ENCODE measurements at regions not wholly inside any gene's neighbourhood (a gene's known extent, or its start where the extent isn't known, plus 50 kb on each side); places are given as distances from the start of the nearest gene placed in this dataset.

- no peak for DNase-seq
Measured at GRCh38 chr5:110150199-110150598, 460.5 kb downstream of the MAN2A1 start.

GRCh38 chr5:110159202-110159601 lies 469.5 kb downstream of the MAN2A1 start:
- no peak for DNase-seq

- DNase-seq = no peak
Measured at GRCh38 chr5:110161162-110161561, 471.4 kb downstream of the MAN2A1 start.

- DNase-seq = no peak
Measured at GRCh38 chr5:110165366-110165765, 475.6 kb downstream of the MAN2A1 start.

DNA sequence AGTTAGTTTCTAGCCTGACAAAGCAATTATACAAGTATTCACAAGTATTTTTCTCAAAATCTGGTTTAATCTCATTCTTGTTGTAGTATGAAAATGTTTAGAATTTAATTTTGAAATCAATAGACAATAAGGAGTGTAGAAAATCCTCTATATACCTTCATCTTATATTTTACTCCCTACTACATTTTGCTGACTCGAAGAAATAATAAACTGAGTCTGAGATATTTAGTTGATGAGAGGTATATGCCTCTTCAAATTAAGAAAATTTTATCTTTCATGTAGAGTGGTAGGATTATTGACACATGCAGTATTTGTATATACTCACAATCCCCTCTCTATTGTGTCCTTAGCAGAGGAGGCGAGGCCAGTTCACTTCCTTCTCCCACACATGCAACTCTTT lies 477.7 kb downstream of the MAN2A1 start:
- DNase-seq = no peak

DNA sequence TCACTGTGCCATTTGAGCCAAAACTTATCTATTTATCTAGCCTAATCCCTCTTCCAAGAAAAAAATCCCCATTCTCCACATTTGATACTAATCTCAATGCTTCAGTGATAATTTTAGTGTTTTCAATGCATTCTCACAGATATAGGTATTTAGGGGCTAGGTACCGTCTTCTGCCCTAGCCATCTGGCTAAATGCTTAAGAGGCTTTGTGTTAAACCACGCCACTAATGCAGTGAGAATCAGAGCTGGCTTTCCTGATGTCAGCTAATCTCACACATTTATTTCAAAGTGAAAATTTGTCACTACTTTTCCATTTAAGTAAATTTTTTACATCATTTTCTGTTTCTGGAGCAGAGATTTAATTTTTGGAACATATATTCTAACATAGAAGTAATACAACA lies 479.7 kb downstream of the MAN2A1 start:
- no peak for DNase-seq

GRCh38 chr5:110177729-110178128 lies 488.0 kb downstream of the MAN2A1 start:
- DNase-seq = no peak

DNA sequence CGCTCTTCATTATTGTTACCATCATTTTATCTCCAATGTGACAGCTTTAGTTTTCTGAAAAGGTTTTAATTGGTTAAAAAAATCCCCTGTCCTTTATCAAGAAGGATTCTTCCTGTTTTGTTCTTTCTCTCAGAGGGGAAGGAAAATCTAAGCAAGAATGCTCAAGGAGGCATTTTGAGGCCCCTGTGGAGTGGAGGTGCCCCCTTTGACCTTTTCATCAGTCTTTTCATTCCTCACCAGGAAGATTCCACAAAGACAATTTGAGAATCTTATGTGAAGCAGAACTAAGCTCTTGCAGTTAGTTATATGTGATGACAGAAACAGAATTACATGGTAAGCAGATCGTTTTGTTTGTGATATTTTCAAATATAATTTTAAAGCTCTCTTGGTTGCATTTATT lies 489.6 kb downstream of the MAN2A1 start:
- DNase-seq = no peak

- DNase-seq = no peak
Measured at GRCh38 chr5:110194191-110194590, 504.5 kb downstream of the MAN2A1 start.

- no peak for DNase-seq
Measured at GRCh38 chr5:110195288-110195687, 505.6 kb downstream of the MAN2A1 start.

- no peak for DNase-seq
Measured at GRCh38 chr5:110201791-110202190, 512.1 kb downstream of the MAN2A1 start.

GRCh38 chr5:110203661-110204060 lies 513.9 kb downstream of the MAN2A1 start:
- DNase-seq = no peak

DNA sequence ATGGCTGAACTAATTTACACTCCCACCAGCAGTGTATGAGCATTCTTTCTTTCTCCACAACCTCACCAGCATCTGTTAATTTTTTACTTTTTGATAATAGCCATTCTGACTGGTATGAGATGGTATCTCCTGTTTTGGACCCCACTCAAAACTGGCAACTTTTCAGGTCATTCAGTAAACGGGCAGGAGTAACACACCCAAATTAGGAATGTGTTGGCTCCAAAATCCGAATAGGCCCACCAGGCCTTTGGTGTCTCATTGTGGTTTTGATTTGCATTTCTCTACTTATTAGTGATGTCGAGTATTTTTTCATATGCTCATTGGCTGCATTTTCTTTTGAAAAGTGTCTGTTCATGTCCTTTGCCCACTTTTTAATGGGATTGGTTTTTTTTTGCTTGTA lies 517.1 kb downstream of the TMEM232 start:
- no peak for DNase-seq

- DNase-seq = no peak
Measured at GRCh38 chr5:110218981-110219380, 507.5 kb downstream of the TMEM232 start.

DNA sequence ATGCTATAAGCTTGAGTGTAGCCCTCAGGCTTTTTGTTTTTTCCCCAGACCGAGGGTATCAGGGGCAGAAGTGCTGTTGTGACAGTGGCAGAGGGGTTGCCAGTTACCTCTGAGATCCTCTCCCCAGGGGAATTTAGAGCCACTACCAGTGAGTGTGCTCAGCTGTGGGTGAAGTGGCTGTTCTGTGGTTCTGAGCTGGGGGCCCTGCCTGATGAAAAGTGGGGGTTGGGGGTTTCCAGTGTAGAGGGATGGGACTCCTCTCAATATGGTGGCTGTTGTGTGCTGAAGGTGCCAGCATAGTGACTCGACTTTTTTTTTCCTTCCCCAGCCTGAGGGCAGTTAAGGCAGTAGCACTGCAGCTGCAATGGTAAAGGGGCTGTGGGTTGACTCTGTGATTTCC lies 506.7 kb downstream of the TMEM232 start:
- no peak for DNase-seq

DNA sequence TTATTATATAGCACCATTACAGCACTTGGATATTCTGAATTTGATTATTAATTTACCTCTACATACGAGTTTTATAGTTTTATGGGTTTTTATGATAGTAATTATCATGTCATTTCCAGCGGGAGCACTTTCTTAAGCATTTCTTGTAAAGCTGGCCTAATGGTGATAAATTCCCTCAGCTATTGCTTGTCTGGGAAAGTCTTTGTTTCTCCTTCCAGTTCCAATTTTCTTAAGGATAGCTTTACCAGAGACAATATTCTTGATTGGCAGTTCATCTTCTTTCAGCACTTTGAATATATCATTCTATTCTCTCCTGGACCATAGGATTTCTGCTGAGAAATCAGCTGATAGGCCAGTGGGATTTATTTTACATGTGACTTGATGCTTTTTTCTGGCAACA lies 505.4 kb downstream of the TMEM232 start:
- DNase-seq = no peak

DNA sequence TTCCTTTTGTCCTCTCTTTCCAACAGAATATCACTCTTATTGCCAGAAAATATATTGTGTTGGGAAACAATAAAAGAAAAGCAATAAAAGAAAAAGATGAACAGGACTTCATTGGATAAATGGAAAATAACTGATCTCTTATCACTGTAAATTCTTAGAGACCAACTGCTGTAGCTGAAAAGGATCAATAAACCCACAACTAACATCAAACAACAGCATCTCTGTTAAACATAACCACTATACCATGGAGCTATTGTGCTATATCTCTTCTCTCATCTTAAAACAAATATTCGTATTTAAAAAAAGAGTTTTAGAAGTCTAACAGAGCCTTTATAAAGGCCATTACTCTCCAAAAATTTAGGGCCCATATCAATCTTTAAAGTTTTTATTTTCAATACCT lies 502.4 kb downstream of the TMEM232 start:
- no peak for DNase-seq

GRCh38 chr5:110225949-110226348 lies 500.5 kb downstream of the TMEM232 start:
- DNase-seq = no peak

DNA sequence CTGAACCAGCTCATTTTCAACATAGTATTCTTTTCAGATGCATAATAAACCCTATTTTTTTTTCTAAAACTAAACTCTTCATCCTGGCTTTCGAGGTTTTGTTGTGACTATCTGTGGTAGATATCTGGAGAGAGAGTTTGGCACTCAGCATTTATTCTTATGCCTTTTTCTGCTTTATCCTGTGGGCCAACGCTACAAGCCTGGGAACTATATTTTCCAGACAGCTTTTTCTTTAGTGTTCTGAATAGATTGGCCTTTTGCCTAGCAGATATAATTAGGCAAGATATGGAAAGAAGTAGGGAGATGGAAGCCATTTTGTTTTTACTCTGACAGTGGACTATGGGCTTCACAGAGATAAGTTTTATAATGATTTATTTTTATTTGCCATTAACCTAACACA lies 486.7 kb downstream of the TMEM232 start:
- DNase-seq = no peak

GRCh38 chr5:110242950-110243349 lies 483.5 kb downstream of the TMEM232 start:
- no peak for DNase-seq

GRCh38 chr5:110248921-110249320 lies 477.6 kb downstream of the TMEM232 start:
- DNase-seq = no peak

DNA sequence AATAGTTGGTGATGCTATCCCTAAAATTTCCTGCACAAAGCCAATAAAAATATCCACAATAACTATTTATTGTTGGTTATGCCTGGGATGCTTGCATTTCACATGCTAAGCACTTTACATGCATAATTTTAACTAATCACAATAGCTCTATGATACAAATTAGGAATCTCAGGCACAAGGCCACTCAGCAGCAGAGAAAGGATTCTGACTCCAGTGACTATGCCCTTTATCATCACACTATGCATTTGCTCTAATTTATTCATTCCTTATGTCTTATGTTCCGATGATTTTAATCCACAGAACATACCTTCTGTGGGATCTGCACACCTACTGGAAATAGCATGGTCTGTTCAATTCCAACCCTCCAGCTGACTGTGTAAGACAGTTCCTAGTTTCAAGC lies 476.1 kb downstream of the TMEM232 start:
- no peak for DNase-seq

- DNase-seq = no peak
Measured at GRCh38 chr5:110250755-110251154, 475.7 kb downstream of the TMEM232 start.

- no peak for DNase-seq
Measured at GRCh38 chr5:110251366-110251765, 475.1 kb downstream of the TMEM232 start.

- no peak for DNase-seq
Measured at GRCh38 chr5:110255194-110255593, 471.3 kb downstream of the TMEM232 start.

DNA sequence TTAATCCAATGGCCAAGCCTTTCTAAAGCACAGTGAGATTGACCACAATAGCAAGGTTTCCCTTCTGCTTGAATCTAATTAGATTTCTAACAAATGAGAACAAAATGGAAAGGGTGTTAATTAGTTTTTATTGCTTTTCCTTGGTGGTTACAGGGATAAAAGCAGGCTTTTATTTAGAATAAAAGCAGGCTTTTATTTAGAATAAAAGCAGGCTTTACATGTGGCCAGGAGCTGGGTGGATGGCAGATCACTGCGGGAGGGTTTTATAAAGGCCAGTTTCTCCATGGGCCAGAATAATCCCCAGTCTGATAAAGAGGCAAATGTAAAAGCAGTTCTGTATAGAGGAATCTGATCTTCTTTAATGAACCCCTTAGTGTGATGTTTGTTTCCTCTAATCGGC lies 470.2 kb downstream of the TMEM232 start:
- no peak for DNase-seq
